Gastrocnemius medialis (tissue), 4 donors: ENCODE measurements at regions not wholly inside any gene's neighbourhood (a gene's known extent, or its start where the extent isn't known, plus 50 kb on each side); places are given as distances from the start of the nearest gene placed in this dataset.

Experiments used
- ATAC-seq, 2 donors: fragments of 150-250 bp; one replicate each; pipeline ENCODE4 v1.9.1; 2016
- DNase-seq, 2 donors: peaks; one replicate each; pipeline ENCODE4 v3.0.0-alpha.2; 2019
- H3K27ac ChIP-seq, 4 donors: fragments of 200-600 bp; sonication (generic); 1 replicate in 1 of 4; 2 replicates in 3 of 4; pipeline ENCODE4 v1.5.1; 2016 to 2018; ENCODE audit warnings: mild to moderate bottlenecking in 2 of 4, moderate library complexity in 1 of 4
- H3K27me3 ChIP-seq, 3 donors: fragments of 200-600 bp; sonication (generic) in 2 of 3; 1 replicate in 1 of 3; 2 replicates in 2 of 3; pipeline versions ENCODE4 v1.5.1 to v1.6.0; 2016 to 2019; ENCODE audit warnings: mild to moderate bottlenecking in 1 of 3, moderate library complexity in 1 of 3
- H3K36me3 ChIP-seq, 2 donors: fragments of 200-600 bp; sonication (generic) in 1 of 2; one replicate each; pipeline ENCODE4 v1.5.1; 2017 to 2018
- H3K4me1 ChIP-seq, 2 donors: fragments of 200-600 bp; sonication (generic) in 1 of 2; one replicate each; pipeline ENCODE4 v1.5.1; 2016 to 2017; ENCODE audit warnings: mild to moderate bottlenecking in 2 of 2
- H3K4me3 ChIP-seq, 4 donors: fragments of 200-600 bp; sonication (generic) in 3 of 4; 1 replicate in 1 of 4; 2 replicates in 3 of 4; pipeline ENCODE4 v1.5.1; 2016 to 2019; ENCODE audit warnings: mild to moderate bottlenecking in 2 of 4
- H3K9me3 ChIP-seq, 3 donors: fragments of 200-600 bp; sonication (generic) in 2 of 3; 1 replicate in 1 of 3; 2 replicates in 2 of 3; pipeline ENCODE4 v1.5.1; 2016 to 2019
- POLR2A ChIP-seq, 2 donors: fragments of 450-650 bp; IDR thresholded peaks; one replicate each; pipeline ENCODE4 v1.6.1; 2017; ENCODE audit warnings: antibody characterized with exemption in 2 of 2, mild to moderate bottlenecking in 2 of 2, moderate library complexity in 2 of 2
- in situ Hi-C, 4 donors: fragments of 200-750 bp; cut with MboI; loops; one replicate each; pipeline versions ENCODE4 v1.15.0 to v1.8.0; 2017; ENCODE audit warnings: low sequenced_read_pairs in 4 of 4
- intact Hi-C: fragments of 100-400 bp; cut with DNase I; formaldehyde crosslinking; loops from one replicate; pipeline ENCODE4 v1.15.1; 2023; ENCODE audit warnings: low total_unique reads
- TF ChIP-seq, protein P1 (sequence below), 5 experiments: fragments of 450-650 bp in 3 of 5; fragments of 200-600 bp in 2 of 5; sonication (generic) in 2 of 5; IDR thresholded peaks in 4 of 5; conservative IDR thresholded peaks in 1 of 5; 1 replicate in 4 of 5; 2 replicates in 1 of 5; pipeline ENCODE4 v1.5.1; 2016 to 2019; ENCODE audit warnings: antibody characterized with exemption in 5 of 5, mild to moderate bottlenecking in 3 of 5, moderate library complexity in 3 of 5

- in situ Hi-C loops, result no loop called here
- intact Hi-C loops, result no loop called here
Observed at GRCh38 chr11:131303611-131304119, 66.8 kb upstream of the NTM start.

DNA sequence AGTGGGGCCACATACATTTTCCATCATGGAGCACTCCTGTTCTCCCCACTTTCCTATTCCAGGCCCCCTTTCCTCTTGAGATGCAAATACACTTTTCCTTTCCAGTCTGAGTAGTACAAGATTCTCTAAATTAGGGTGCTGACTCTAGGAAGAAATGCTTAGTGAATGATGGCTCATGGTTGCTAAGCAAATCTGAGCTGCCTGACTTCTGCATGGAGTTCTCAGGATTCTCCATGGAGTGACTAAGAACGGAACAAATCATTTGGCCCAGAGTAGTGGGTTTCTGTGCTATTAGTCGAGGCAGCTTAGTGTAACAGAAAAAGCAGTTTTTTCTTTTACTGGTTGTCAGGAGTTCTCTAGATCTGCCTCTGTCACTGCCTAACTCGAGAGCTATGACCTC is 65.4 kb upstream of the NTM start:
- H3K9me3 ChIP-seq, result no peaks in the 10 kb centered on the region
- no peaks in the 10 kb centered on the region for H3K36me3 ChIP-seq
- ATAC-seq (no peak), DNase-seq (no peak)
- no peaks in the 10 kb centered on the region for H3K27me3 ChIP-seq
- H3K27ac ChIP-seq, result no peak overlapping the region
- no peak overlapping the region for H3K4me3 ChIP-seq
- in situ Hi-C loops, result no loop called here
- H3K4me1 ChIP-seq, result no peaks in the 10 kb centered on the region
- intact Hi-C loops, result no loop called here
- TF ChIP-seq, protein P1, sequence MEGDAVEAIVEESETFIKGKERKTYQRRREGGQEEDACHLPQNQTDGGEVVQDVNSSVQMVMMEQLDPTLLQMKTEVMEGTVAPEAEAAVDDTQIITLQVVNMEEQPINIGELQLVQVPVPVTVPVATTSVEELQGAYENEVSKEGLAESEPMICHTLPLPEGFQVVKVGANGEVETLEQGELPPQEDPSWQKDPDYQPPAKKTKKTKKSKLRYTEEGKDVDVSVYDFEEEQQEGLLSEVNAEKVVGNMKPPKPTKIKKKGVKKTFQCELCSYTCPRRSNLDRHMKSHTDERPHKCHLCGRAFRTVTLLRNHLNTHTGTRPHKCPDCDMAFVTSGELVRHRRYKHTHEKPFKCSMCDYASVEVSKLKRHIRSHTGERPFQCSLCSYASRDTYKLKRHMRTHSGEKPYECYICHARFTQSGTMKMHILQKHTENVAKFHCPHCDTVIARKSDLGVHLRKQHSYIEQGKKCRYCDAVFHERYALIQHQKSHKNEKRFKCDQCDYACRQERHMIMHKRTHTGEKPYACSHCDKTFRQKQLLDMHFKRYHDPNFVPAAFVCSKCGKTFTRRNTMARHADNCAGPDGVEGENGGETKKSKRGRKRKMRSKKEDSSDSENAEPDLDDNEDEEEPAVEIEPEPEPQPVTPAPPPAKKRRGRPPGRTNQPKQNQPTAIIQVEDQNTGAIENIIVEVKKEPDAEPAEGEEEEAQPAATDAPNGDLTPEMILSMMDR (IDR thresholded peaks at IDR 0.05 in 4 of 5, conservative IDR thresholded peaks at IDR 0.05 in 1 of 5), result no peak
- no peak for TF ChIP-seq POLR2A (IDR thresholded peaks at IDR 0.05)

More at GRCh38 chr11:131303611-131304119, 66.8 kb upstream of the NTM start:
- no peak for TF ChIP-seq POLR2A (IDR thresholded peaks at IDR 0.05)
- TF ChIP-seq, protein P1 (IDR thresholded peaks at IDR 0.05 in 4 of 5, conservative IDR thresholded peaks at IDR 0.05 in 1 of 5), result no peak
- no peak overlapping the region for H3K27ac ChIP-seq
- no peaks in the 10 kb centered on the region for H3K9me3 ChIP-seq
- peaks cover 0 to 4% (median 0%) of the 10 kb centered on the region in 3 donors for H3K27me3 ChIP-seq
- H3K36me3 ChIP-seq, result no peaks in the 10 kb centered on the region
- ATAC-seq (no peak), DNase-seq (no peak)
- no peak overlapping the region for H3K4me3 ChIP-seq
- H3K4me1 ChIP-seq, result no peaks in the 10 kb centered on the region

- H3K27ac ChIP-seq, result no peak overlapping the region
- H3K9me3 ChIP-seq, result no peaks in the 10 kb centered on the region
- ATAC-seq (no peak), DNase-seq (no peak)
- H3K27me3 ChIP-seq, result no peaks in the 10 kb centered on the region
- no peaks in the 10 kb centered on the region for H3K36me3 ChIP-seq
- TF ChIP-seq, protein P1 (IDR thresholded peaks at IDR 0.05 in 4 of 5, conservative IDR thresholded peaks at IDR 0.05 in 1 of 5), result no peak
- no peak for TF ChIP-seq POLR2A (IDR thresholded peaks at IDR 0.05)
- intact Hi-C loops, result no loop called here
- in situ Hi-C loops, result no loop called here
- H3K4me3 ChIP-seq, result no peak overlapping the region
- no peaks in the 10 kb centered on the region for H3K4me1 ChIP-seq
Observed at GRCh38 chr11:131307506-131307905, 62.9 kb upstream of the NTM start.

DNA sequence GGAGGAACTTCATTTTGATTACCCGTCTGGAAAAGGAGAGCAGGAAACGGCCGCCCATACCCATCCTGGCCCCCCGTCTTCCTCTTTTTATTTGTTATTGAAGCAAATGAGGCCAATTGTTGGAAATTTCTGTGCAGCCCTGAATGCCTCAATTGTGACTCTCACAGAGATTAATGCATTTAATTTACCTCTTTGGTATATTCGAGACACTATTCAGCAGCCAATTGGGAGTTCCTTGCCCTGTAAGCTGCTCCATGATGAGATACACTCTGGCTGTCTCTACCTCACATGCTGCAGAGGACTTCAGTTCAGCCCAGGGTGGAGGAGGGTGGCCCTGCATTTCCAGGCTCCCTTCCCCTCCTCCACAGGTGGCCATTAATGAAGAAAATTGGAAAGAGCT is 60.6 kb upstream of the NTM start:
- Histone ChIP-seq H3K4me1 (no peaks in the 10 kb centered on the region), H3K9me3 (no peaks in the 10 kb centered on the region), H3K36me3 (no peaks in the 10 kb centered on the region), H3K27me3 (no peaks in the 10 kb centered on the region), H3K27ac (no peak overlapping the region), H3K4me3 (no peak overlapping the region)
- intact Hi-C loops (no loop called here), in situ Hi-C loops (no loop called here)
- ATAC-seq (no peak), DNase-seq (no peak)
- TF ChIP-seq, protein P1 (IDR thresholded peaks at IDR 0.05 in 4 of 5, conservative IDR thresholded peaks at IDR 0.05 in 1 of 5), result no peak
- no peak for TF ChIP-seq POLR2A (IDR thresholded peaks at IDR 0.05)
